ENCODE measurements at regions not wholly inside any gene's neighbourhood (a gene's known extent, or its start where the extent isn't known, plus 50 kb on each side); places are given as distances from the start of the nearest gene placed in this dataset.
"Not testable (repeated sequence)": the region's sequence is repeated elsewhere in the genome, so short reads cannot be mapped to it uniquely, and the experiment has no call there.

DNA sequence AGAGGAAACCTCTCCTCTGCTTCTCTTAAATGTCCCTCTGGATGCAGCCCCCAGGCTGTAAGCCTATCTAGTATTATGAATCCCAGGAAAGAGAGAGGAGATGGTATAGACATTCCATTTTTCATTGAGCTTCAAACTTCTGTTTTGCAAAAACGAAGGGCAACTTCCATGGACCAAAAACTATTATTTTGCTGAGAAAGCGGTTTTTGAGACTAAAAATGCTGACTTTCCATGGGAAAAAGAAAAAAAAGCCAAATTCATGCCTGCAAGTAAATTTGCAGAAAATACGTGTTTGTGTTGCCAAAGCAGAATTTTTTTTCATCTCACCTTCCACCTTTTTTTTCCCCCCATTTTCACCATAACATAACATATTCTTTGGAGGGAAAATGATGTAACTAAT is 272.5 kb upstream of the CELF4 start:
- H3K36me3 ChIP-seq (ENCODE audit: low read depth, missing control alignments), result no peaks in the 10 kb centered on the region
- WGBS, 2 donors, result 83 to 88% methylated on average over 3 of the region's 3 CpGs
- no peaks in the 10 kb centered on the region for H3K27me3 ChIP-seq
- intact Hi-C loops (cut with DNase I; ENCODE audit: low total_unique reads), result no loop called here
- H3K4me1 ChIP-seq, result no peaks in the 10 kb centered on the region
- no peak for DNase-seq
- H3K9me3 ChIP-seq, result no peaks in the 10 kb centered on the region
- TF ChIP-seq POLR2A (IDR thresholded peaks at IDR 0.05), result no peak
- TF ChIP-seq, protein P1, sequence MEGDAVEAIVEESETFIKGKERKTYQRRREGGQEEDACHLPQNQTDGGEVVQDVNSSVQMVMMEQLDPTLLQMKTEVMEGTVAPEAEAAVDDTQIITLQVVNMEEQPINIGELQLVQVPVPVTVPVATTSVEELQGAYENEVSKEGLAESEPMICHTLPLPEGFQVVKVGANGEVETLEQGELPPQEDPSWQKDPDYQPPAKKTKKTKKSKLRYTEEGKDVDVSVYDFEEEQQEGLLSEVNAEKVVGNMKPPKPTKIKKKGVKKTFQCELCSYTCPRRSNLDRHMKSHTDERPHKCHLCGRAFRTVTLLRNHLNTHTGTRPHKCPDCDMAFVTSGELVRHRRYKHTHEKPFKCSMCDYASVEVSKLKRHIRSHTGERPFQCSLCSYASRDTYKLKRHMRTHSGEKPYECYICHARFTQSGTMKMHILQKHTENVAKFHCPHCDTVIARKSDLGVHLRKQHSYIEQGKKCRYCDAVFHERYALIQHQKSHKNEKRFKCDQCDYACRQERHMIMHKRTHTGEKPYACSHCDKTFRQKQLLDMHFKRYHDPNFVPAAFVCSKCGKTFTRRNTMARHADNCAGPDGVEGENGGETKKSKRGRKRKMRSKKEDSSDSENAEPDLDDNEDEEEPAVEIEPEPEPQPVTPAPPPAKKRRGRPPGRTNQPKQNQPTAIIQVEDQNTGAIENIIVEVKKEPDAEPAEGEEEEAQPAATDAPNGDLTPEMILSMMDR (IDR thresholded peaks at IDR 0.05), result no peak
- H3K4me3 ChIP-seq, result no peak overlapping the region
- no peak overlapping the region for H3K27ac ChIP-seq

DNA sequence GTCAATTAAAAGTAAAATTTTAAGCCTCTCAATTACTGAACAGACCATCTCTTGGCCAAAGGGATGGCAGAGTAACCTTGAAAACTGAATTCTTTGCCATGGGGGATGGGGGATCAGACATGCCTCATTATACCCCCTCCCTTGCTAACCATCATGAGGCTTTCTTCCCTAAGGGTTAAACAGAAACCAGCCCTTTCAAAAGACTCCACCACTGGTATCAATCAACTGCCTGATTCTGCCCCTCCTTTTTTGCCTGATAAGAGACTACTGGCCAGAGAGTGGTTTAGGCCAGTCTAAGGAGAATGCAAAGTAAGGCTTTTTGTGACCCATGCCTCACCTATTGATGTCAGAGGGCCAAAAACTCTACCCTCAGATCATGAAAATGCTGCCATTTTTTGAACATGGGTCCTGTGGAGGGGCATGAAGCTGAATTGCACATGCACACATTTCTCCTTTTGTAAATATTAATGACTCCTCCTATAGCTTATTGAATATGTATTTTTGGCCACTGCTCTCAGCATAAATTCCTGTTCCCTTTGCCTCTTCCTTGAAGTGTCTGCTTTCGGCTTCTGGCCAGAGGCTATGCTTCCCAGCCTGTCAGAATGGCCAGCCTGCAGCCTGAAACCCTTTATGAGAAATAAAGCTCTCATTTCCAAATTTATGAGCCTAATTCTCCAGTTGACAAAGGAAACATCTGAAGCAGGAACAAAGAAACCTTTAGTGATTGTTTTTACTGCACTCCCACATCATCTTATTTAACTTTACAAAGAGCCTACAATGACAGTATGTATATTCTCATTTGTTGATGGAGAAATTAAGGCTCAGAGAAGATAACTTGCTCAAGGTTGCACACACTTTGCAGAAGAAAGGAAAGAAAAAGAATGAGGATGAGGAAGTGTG is 270.7 kb upstream of the CELF4 start:
- no peaks in the 10 kb centered on the region for H3K4me1 ChIP-seq
- intact Hi-C loops (cut with DNase I; ENCODE audit: low total_unique reads), result no loop called here

DNA sequence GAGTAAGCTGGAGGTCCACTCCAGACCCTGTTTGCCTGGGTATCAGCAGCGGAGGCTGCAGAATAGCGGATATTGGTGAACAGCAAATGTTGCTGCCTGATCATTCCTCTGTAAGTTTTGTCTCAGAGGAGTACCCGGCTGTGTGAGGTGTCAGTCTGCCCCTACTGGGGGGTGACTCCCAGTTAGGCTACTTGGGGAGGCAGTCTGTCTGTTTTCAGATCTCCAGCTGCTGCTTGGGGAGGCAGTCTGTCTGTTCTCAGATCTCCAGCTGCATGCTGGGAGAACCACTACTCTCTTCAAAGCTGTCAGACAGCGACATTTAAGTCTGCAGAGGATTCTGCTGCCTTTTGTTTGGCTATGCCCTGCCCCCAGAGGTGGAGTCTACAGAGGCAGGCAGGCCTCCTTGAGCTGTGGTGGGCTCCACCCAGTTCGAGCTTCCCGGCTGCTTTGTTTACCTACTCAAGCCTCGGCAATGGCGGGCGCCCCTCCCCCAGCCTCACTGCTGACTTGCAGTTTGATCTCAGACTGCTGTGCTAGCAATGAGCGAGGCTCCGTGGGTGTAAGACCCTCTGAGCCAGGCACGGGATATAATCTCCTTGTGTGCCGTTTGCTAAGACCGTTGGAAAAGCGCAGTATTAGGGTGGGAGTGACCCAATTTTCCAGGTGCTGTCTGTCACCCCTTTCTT is 266.6 kb upstream of the CELF4 start:
- H3K36me3 ChIP-seq (ENCODE audit: low read depth, missing control alignments); H3K27me3 ChIP-seq; H3K9me3 ChIP-seq; H3K27ac ChIP-seq; intact Hi-C loops (cut with DNase I; ENCODE audit: low total_unique reads); DNase-seq; H3K4me1 ChIP-seq; H3K4me3 ChIP-seq: not testable (repeated sequence)
- WGBS, 2 donors, result 87 to 89% methylated on average over 12 to 15 of the region's 15 CpGs

More for the DNA sequence above, 270.7 kb upstream of the CELF4 start:
- whole genome bisulfite sequencing, 2 donors, result 76 to 100% methylated on average over 1 of the region's 1 CpG
- no peaks in the 10 kb centered on the region for H3K27me3 ChIP-seq
- no peak for TF ChIP-seq POLR2A (IDR thresholded peaks at IDR 0.05)
- no peak overlapping the region for H3K4me3 ChIP-seq
- H3K9me3 ChIP-seq, result no peaks in the 10 kb centered on the region
- no peaks in the 10 kb centered on the region for H3K36me3 ChIP-seq (ENCODE audit: low read depth, missing control alignments)
- no peak overlapping the region for H3K27ac ChIP-seq
- no peak for DNase-seq

DNA sequence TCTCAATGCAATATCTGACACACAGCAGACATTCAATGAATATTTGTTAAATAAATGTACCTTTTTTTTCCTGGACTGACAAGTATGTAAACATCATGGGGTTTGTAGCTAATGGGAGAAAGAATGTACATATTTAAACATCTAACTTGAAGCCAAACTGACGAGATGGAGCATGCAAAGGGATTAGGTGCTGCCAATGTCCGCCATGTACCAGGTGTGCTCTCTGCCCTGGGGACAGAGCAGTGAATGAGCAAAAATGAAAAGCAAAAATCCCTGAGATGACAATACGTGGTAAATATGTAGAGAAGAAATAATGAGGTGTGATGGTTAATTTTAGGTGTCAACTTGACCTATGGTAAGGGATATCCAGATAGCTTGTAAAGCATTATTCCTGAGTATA is 247.4 kb upstream of the CELF4 start:
- Histone ChIP-seq H3K4me3 (no peak overlapping the region), H3K36me3 (ENCODE audit: low read depth, missing control alignments) (no peaks in the 10 kb centered on the region), H3K27me3 (no peaks in the 10 kb centered on the region), H3K4me1 (no peaks in the 10 kb centered on the region), H3K9me3 (no peaks in the 10 kb centered on the region), H3K27ac (no peak overlapping the region)
- TF ChIP-seq, protein P1 (IDR thresholded peaks at IDR 0.05), result no peak
- no peak for DNase-seq
- WGBS, 2 donors, result 77 to 93% methylated on average over 3 of the region's 3 CpGs
- intact Hi-C loops (cut with DNase I; ENCODE audit: low total_unique reads), result no loop called here

DNA sequence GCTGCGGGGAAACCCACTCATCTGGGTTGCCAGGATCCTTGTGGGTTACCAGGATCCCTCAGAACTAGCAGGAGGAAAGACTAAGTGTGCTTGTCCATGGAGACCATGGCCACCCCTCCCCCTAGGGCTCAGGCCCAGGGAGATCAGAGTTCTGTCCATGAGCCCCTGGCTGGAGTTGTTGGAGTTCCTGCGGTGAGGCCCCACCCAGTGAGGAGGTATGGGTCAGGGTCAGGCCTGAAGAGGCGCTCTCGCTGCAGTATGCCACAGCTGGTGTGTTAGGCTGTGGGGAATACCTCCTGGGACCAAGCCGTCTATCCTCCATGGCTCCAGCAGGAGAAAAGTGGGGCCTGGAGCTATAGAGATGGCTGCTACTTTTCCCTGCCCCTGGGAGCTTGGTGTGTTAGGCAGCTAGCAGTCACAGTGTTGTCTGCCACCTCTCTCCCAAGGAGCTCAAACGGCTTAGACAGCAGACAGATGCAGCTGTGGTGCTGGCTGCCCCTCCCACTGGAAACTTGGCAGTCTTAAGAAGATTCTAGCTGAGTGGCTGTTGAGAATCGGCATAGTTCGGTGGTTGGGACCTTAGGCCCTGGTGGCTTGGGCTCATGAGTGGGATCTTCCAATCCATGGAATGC is 240.3 kb upstream of the CELF4 start:
- DNase-seq, result no peak
- intact Hi-C loops (cut with DNase I; ENCODE audit: low total_unique reads), result no loop called here
- H3K4me1 ChIP-seq, result no peaks in the 10 kb centered on the region
- no peaks in the 10 kb centered on the region for H3K36me3 ChIP-seq (ENCODE audit: low read depth, missing control alignments)
- 88 to 94% methylated on average over 3 to 8 of the region's 8 CpGs for WGBS, 2 donors
- no peaks in the 10 kb centered on the region for H3K27me3 ChIP-seq
- H3K4me3 ChIP-seq, result no peak overlapping the region
- TF ChIP-seq, protein P1 (IDR thresholded peaks at IDR 0.05), result no peak
- no peak for TF ChIP-seq POLR2A (IDR thresholded peaks at IDR 0.05)
- H3K27ac ChIP-seq, result no peak overlapping the region
- no peaks in the 10 kb centered on the region for H3K9me3 ChIP-seq

Measured in testis (tissue), 2 donors.